Epithelial cell of esophagus (primary cell): ENCODE measurements at regions not wholly inside any gene's neighbourhood (a gene's known extent, or its start where the extent isn't known, plus 50 kb on each side); places are given as distances from the start of the nearest gene placed in this dataset.

Source experiments
- DNase-seq: peaks from one replicate; pipeline ENCODE4 v3.0.0; 2010; ENCODE audit warnings: low read depth
- H3K4me3 ChIP-seq: 2 replicates; pipeline ENCODE4 v1.5.1; 2011; ENCODE audit warnings: mild to moderate bottlenecking, low read length, control low read depth
- CTCF ChIP-seq: IDR thresholded peaks from 2 replicates; pipeline ENCODE4 v1.5.1; 2011; ENCODE audit warnings: low read depth, mild to moderate bottlenecking, low read length, control low read depth, inconsistent platforms; ENCODE audit not compliant: insufficient read depth; ENCODE audit errors: missing control alignments

- TF ChIP-seq CTCF: no peak
- DNase-seq: no peak
- no peak overlapping the region for H3K4me3 ChIP-seq
These were observed 349.3 kb downstream of the IRX1 start for GRCh38 chr5:3944930-3945329.

GRCh38 chr5:3948838-3949237 lies 353.2 kb downstream of the IRX1 start:
- no peak for DNase-seq
- TF ChIP-seq CTCF: no peak
- H3K4me3 ChIP-seq: no peak overlapping the region

- DNase-seq: no peak
- no peak for TF ChIP-seq CTCF
- H3K4me3 ChIP-seq: no peak overlapping the region
These were observed 358.6 kb downstream of the IRX1 start for GRCh38 chr5:3954199-3954598.

GRCh38 chr5:3954633-3955032 lies 359.0 kb downstream of the IRX1 start:
- TF ChIP-seq CTCF: no peak
- DNase-seq: no peak
- no peak overlapping the region for H3K4me3 ChIP-seq

GRCh38 chr5:3957658-3958057 lies 362.0 kb downstream of the IRX1 start:
- no peak for TF ChIP-seq CTCF
- no peak for DNase-seq
- no peak overlapping the region for H3K4me3 ChIP-seq

- H3K4me3 ChIP-seq: no peak overlapping the region
- DNase-seq: peak; percentile 24
These were observed 362.8 kb downstream of the IRX1 start for GRCh38 chr5:3958389-3958788.

More at GRCh38 chr5:3958389-3958788, 362.8 kb downstream of the IRX1 start:
- TF ChIP-seq CTCF: no peak
